Sigmoid colon (tissue), 6 donors: ENCODE measurements at regions not wholly inside any gene's neighbourhood (a gene's known extent, or its start where the extent isn't known, plus 50 kb on each side); places are given as distances from the start of the nearest gene placed in this dataset.

Experiments
- DNase-seq: peaks from one replicate; pipeline ENCODE4 v3.0.0-alpha.2; 2019
- H3K27ac ChIP-seq, 4 donors: fragments of 200-600 bp; sonication (generic); one replicate each; pipeline ENCODE4 v1.5.1; 2016 to 2019; ENCODE audit warnings: mild to moderate bottlenecking in 1 of 4
- H3K27me3 ChIP-seq, 3 donors: fragments of 200-600 bp; sonication (generic); one replicate each; pipeline ENCODE4 v1.5.1; 2019; ENCODE audit warnings: mild to moderate bottlenecking in 1 of 3
- H3K36me3 ChIP-seq, 4 donors: fragments of 200-600 bp; sonication (generic); one replicate each; pipeline ENCODE4 v1.5.1; 2016 to 2019
- H3K4me1 ChIP-seq, 4 donors: fragments of 200-600 bp; sonication (generic); one replicate each; pipeline ENCODE4 v1.5.1; 2017 to 2019
- H3K4me3 ChIP-seq, 4 donors: fragments of 200-600 bp; sonication (generic); one replicate each; pipeline ENCODE4 v1.5.1; 2017 to 2019; ENCODE audit warnings: mild to moderate bottlenecking in 2 of 4, moderate library complexity in 1 of 4
- H3K9me3 ChIP-seq, 4 donors: fragments of 200-600 bp in 3 of 4; sonication (generic) in 3 of 4; one replicate each; pipeline versions ENCODE4 v1.5.1 to v1.6.1; 2013 to 2019
- EP300 ChIP-seq, 4 donors: sonication (generic); formaldehyde crosslinking; IDR thresholded peaks; one replicate each; pipeline ENCODE4 v1.6.1; 2017; ENCODE audit warnings: antibody characterized with exemption in 4 of 4
- POLR2A ChIP-seq, 2 donors: fragments of 450-650 bp; IDR thresholded peaks; one replicate each; pipeline ENCODE4 v1.6.1; 2016; ENCODE audit warnings: antibody characterized with exemption in 2 of 2, mild to moderate bottlenecking in 2 of 2, moderate library complexity in 2 of 2
- POLR2AphosphoS5 ChIP-seq, 4 donors: sonication (generic); formaldehyde crosslinking; IDR thresholded peaks; one replicate each; pipeline ENCODE4 v1.6.1; 2017; ENCODE audit warnings: antibody characterized with exemption in 4 of 4
- WGBS, 2 donors: extraction: QIAGEN DNeasy Blood & Tissue Kit; methylation state at CpG; one replicate each; pipeline ENCODE4 v1.1.7; 2013; 5-methylcytosine and 5-hydroxymethylcytosine counted together
- intact Hi-C: fragments of 100-400 bp; cut with DNase I; formaldehyde crosslinking; loops from one replicate; pipeline ENCODE4 v1.15.1; 2023
- TF ChIP-seq, protein P1 (sequence below), 4 experiments: fragments of 450-650 bp in 3 of 4; fragments of 200-600 bp in 1 of 4; IDR thresholded peaks; one replicate each; pipeline ENCODE4 v1.5.1; 2016 to 2019; ENCODE audit warnings: antibody characterized with exemption in 4 of 4, mild to moderate bottlenecking in 3 of 4, moderate library complexity in 2 of 4
- donor health status: healthy with polysubstance abuse.
- donor health status: healthy.

DNA sequence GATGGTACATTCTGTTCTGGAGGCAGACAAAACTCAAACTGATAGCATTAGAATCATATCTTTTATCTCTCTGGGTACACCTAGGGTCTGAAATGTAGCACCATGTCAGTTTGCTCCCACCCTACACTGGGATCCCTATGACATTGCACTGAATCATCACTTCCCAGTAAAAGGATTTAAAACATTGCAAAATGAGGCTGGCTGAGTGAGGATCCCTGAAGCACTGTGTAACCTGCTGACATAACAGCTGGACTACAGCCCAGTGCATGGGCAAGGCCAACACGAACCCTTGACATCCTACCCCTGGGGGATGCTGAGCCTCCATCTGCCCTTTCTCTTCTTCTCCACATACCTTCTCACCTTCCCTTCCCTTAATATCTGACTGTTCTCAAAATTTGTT lies 253.2 kb downstream of the TTC32 start:
- intact Hi-C loops = no loop called here
- Histone ChIP-seq H3K4me3 (no peak overlapping the region), H3K9me3 (no peaks in the 10 kb centered on the region), H3K4me1 (no peaks in the 10 kb centered on the region), H3K27ac (peak overlapping the region in 1 of 4 donors; percentile 29), H3K36me3 (no peaks in the 10 kb centered on the region), H3K27me3 (no peaks in the 10 kb centered on the region)
- 57 to 70% methylated on average over 1 of the region's 1 CpG for WGBS, 2 donors
- peak; percentile 71 for DNase-seq
- TF ChIP-seq POLR2AphosphoS5 (IDR thresholded peaks at IDR 0.05) (peak in 2 of 4 donors; percentile 16 to 48), EP300 (IDR thresholded peaks at IDR 0.05) (no peak), POLR2A (IDR thresholded peaks at IDR 0.05) (no peak)
- TF ChIP-seq, protein P1, sequence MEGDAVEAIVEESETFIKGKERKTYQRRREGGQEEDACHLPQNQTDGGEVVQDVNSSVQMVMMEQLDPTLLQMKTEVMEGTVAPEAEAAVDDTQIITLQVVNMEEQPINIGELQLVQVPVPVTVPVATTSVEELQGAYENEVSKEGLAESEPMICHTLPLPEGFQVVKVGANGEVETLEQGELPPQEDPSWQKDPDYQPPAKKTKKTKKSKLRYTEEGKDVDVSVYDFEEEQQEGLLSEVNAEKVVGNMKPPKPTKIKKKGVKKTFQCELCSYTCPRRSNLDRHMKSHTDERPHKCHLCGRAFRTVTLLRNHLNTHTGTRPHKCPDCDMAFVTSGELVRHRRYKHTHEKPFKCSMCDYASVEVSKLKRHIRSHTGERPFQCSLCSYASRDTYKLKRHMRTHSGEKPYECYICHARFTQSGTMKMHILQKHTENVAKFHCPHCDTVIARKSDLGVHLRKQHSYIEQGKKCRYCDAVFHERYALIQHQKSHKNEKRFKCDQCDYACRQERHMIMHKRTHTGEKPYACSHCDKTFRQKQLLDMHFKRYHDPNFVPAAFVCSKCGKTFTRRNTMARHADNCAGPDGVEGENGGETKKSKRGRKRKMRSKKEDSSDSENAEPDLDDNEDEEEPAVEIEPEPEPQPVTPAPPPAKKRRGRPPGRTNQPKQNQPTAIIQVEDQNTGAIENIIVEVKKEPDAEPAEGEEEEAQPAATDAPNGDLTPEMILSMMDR (IDR thresholded peaks at IDR 0.05) = no peak

DNA sequence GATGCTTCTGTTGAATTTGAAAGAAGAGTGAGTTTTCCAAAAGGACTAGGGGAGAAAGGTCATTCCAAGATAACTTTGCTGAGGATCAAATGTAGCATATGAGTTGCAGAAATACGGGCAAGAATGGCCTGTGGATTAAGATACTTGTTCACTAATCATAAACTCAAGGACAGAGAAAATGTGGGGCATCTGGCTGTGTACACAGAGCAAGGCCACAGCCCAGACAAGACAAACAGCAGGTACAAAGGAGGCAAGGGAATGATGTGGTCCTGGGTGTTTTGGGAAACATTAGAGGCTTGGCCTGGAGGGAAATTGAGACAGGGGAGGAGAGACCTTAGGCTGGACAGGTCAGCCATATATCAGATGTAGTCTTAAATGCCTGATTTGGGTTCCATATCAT lies 254.8 kb downstream of the TTC32 start:
- Histone ChIP-seq H3K27me3 (no peaks in the 10 kb centered on the region), H3K27ac (no peak overlapping the region), H3K4me1 (no peaks in the 10 kb centered on the region), H3K36me3 (no peaks in the 10 kb centered on the region), H3K9me3 (no peaks in the 10 kb centered on the region), H3K4me3 (no peak overlapping the region)
- 70 to 79% methylated on average over 1 of the region's 1 CpG for WGBS, 2 donors
- no peak for DNase-seq
- intact Hi-C loops = no loop called here
- TF ChIP-seq EP300 (IDR thresholded peaks at IDR 0.05) (no peak), POLR2A (IDR thresholded peaks at IDR 0.05) (no peak), POLR2AphosphoS5 (IDR thresholded peaks at IDR 0.05) (no peak)
- TF ChIP-seq, protein P1 (IDR thresholded peaks at IDR 0.05) = no peak

DNA sequence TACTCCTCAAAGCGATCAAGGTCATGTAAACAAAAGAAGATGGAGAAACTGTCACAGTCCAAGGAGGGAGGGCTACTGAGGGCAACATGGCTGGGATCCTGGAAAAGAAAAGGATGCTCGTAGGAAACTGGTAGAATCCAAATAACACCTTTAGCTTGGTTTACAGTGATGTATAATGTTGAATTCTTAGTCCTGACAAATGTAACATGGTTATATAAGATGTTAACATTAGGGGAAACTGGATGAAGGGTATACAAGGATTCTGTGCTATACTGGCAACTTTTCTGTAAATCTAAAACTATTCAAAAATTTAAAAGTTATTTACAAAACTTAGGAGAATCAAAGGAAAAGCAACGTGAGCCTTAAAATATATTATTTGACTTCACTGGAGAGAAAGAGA lies 257.0 kb downstream of the TTC32 start:
- H3K4me1 ChIP-seq = no peaks in the 10 kb centered on the region
- no peaks in the 10 kb centered on the region for H3K9me3 ChIP-seq
- H3K27ac ChIP-seq = no peak overlapping the region
- DNase-seq = no peak
- H3K4me3 ChIP-seq = no peak overlapping the region
- no peaks in the 10 kb centered on the region for H3K27me3 ChIP-seq
- no peak for TF ChIP-seq POLR2A (IDR thresholded peaks at IDR 0.05)
- TF ChIP-seq POLR2AphosphoS5 (IDR thresholded peaks at IDR 0.05) = no peak
- TF ChIP-seq, protein P1 (IDR thresholded peaks at IDR 0.05) = no peak
- TF ChIP-seq EP300 (IDR thresholded peaks at IDR 0.05) = no peak
- 89% methylated on average over 3 of the region's 3 CpGs for WGBS, 2 donors
- no peaks in the 10 kb centered on the region for H3K36me3 ChIP-seq
- intact Hi-C loops = no loop called here

DNA sequence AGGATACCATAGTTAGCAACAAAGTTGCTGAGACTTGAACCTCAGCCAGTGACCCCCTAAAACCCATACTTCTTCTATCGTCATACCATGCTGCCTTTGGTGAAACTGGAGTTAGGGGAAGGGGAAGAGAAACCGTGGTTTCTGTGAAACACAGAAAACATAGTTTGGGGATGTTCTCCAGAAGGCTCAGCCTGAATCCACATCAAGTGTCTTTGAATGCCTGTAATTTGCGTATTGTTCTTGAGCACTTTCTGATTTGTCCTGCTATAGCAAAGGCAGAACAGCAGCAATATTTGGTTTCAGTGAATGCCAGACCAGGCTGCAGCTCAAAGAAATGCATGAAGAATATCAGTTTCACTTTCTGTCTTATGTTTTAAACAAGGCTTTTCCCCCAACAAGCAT lies 258.7 kb downstream of the TTC32 start:
- Histone ChIP-seq H3K4me1 (no peaks in the 10 kb centered on the region), H3K27ac (no peak overlapping the region), H3K27me3 (no peaks in the 10 kb centered on the region), H3K36me3 (no peaks in the 10 kb centered on the region), H3K9me3 (no peaks in the 10 kb centered on the region), H3K4me3 (no peak overlapping the region)
- TF ChIP-seq POLR2AphosphoS5 (IDR thresholded peaks at IDR 0.05) (no peak), POLR2A (IDR thresholded peaks at IDR 0.05) (no peak)
- no peak for DNase-seq
- 76 to 86% methylated on average over 3 of the region's 3 CpGs for WGBS, 2 donors
- intact Hi-C loops = no loop called here

- H3K27me3 ChIP-seq = no peaks in the 10 kb centered on the region
- no peaks in the 10 kb centered on the region for H3K36me3 ChIP-seq
- intact Hi-C loops = no loop called here
- H3K4me1 ChIP-seq = no peaks in the 10 kb centered on the region
- TF ChIP-seq POLR2AphosphoS5 (IDR thresholded peaks at IDR 0.05) (no peak), POLR2A (IDR thresholded peaks at IDR 0.05) (no peak), EP300 (IDR thresholded peaks at IDR 0.05) (no peak)
- TF ChIP-seq, protein P1 (IDR thresholded peaks at IDR 0.05) = no peak
- H3K9me3 ChIP-seq = no peaks in the 10 kb centered on the region
- no peak for DNase-seq
- no peak overlapping the region for H3K27ac ChIP-seq
- H3K4me3 ChIP-seq = no peak overlapping the region
- WGBS, 2 donors = 92% methylated on average over 3 of the region's 3 CpGs
These were observed 259.3 kb downstream of the TTC32 start for GRCh38 chr2:19642501-19642900.
